GM12891 (cell line): ENCODE measurements at regions not wholly inside any gene's neighbourhood (a gene's known extent, or its start where the extent isn't known, plus 50 kb on each side); places are given as distances from the start of the nearest gene placed in this dataset.

Source experiments
- POLR2A ChIP-seq: IDR thresholded peaks from 2 replicates; pipeline ENCODE4 v1.6.1; 2011; ENCODE audit warnings: low read depth, low read length, control low read depth
- POLR2AphosphoS5 ChIP-seq: IDR thresholded peaks from 2 replicates; pipeline ENCODE4 v1.6.1; 2011; ENCODE audit warnings: low read depth, low read length, control low read depth
- TAF1 ChIP-seq: IDR thresholded peaks from 2 replicates; pipeline ENCODE4 v1.6.1; 2011; ENCODE audit warnings: low read depth, low read length, control low read depth

DNA sequence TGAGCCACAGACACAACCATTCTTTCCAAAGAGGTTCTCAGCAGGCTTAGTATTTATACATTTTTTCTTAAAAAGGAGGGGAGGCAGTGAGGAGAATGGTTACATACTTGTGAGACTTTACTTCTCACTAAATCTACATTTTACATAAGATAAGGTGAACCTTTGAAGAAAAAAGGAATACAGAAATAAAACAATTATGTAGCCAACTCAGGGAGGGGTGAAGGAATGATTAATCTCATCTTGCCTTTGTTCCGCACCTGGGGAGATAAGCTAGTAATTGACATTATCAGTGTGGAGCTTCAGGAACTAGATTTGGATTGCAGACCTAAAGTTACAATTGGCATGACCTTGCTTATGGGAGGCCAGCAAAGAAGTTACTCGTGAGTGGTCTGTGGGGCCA is 221.8 kb upstream of the GGTLC1 start:
- TF ChIP-seq TAF1 (no peak), POLR2AphosphoS5 (no peak), POLR2A (no peak)
